ENCODE measurements at regions not wholly inside any gene's neighbourhood (a gene's known extent, or its start where the extent isn't known, plus 50 kb on each side); places are given as distances from the start of the nearest gene placed in this dataset.

- DNase-seq (ENCODE audit: extremely low read depth in 1 of 2, low read depth in 1 of 2) = no peak
Measured at GRCh38 chrX:149992918-149993317, 54.6 kb upstream of the EOLA2 start.

- no peak for DNase-seq (ENCODE audit: extremely low read depth in 1 of 2, low read depth in 1 of 2)
Measured at GRCh38 chrX:149993989-149994388, 55.7 kb upstream of the EOLA2 start.

- no peak for DNase-seq (ENCODE audit: extremely low read depth in 1 of 2, low read depth in 1 of 2)
Measured at GRCh38 chrX:149996515-149996914, 58.2 kb upstream of the EOLA2 start.

- DNase-seq (ENCODE audit: extremely low read depth in 1 of 2, low read depth in 1 of 2) = no peak
Measured at GRCh38 chrX:150005027-150005426, 66.7 kb upstream of the EOLA2 start.

GRCh38 chrX:150007356-150007755, 69.1 kb upstream of the EOLA2 start:
- DNase-seq (ENCODE audit: extremely low read depth in 1 of 2, low read depth in 1 of 2) = no peak

GRCh38 chrX:150012647-150013381, 74.5 kb upstream of the EOLA2 start:
- no peak for DNase-seq (ENCODE audit: extremely low read depth in 1 of 2, low read depth in 1 of 2)

GRCh38 chrX:150014525-150014924, 76.2 kb upstream of the EOLA2 start:
- DNase-seq (ENCODE audit: extremely low read depth in 1 of 2, low read depth in 1 of 2) = no peak

- DNase-seq (ENCODE audit: extremely low read depth in 1 of 2, low read depth in 1 of 2) = no peak
Measured at GRCh38 chrX:150017868-150018267, 79.6 kb upstream of the EOLA2 start.

- no peak for DNase-seq (ENCODE audit: extremely low read depth in 1 of 2, low read depth in 1 of 2)
Measured at GRCh38 chrX:150018931-150019361, 80.7 kb upstream of the EOLA2 start.

GRCh38 chrX:150028692-150029091, 90.4 kb upstream of the EOLA2 start:
- no peak for DNase-seq (ENCODE audit: extremely low read depth in 1 of 2, low read depth in 1 of 2)

- DNase-seq (ENCODE audit: extremely low read depth in 1 of 2, low read depth in 1 of 2) = no peak
Measured at GRCh38 chrX:150032742-150033141, 94.5 kb upstream of the EOLA2 start.

GRCh38 chrX:150034788-150035187, 96.5 kb upstream of the EOLA2 start:
- no peak for DNase-seq (ENCODE audit: extremely low read depth in 1 of 2, low read depth in 1 of 2)

- DNase-seq (ENCODE audit: extremely low read depth in 1 of 2, low read depth in 1 of 2) = no peak
Measured at GRCh38 chrX:150035531-150035930, 97.2 kb upstream of the EOLA2 start.

- no peak for DNase-seq (ENCODE audit: extremely low read depth in 1 of 2, low read depth in 1 of 2)
Measured at GRCh38 chrX:150036181-150036580, 97.9 kb upstream of the EOLA2 start.

GRCh38 chrX:150036641-150037040, 98.3 kb upstream of the EOLA2 start:
- no peak for DNase-seq (ENCODE audit: extremely low read depth in 1 of 2, low read depth in 1 of 2)

- DNase-seq (ENCODE audit: extremely low read depth in 1 of 2, low read depth in 1 of 2) = no peak
Measured at GRCh38 chrX:150037041-150037440, 98.8 kb upstream of the EOLA2 start.

GRCh38 chrX:150038315-150038714, 100.0 kb upstream of the EOLA2 start:
- DNase-seq (ENCODE audit: extremely low read depth in 1 of 2, low read depth in 1 of 2) = no peak

GRCh38 chrX:150038986-150039599, 100.8 kb upstream of the EOLA2 start:
- DNase-seq (ENCODE audit: extremely low read depth in 1 of 2, low read depth in 1 of 2) = no peak

- no peak for DNase-seq (ENCODE audit: extremely low read depth in 1 of 2, low read depth in 1 of 2)
Measured at GRCh38 chrX:150041208-150041607, 102.9 kb upstream of the EOLA2 start.

- DNase-seq (ENCODE audit: extremely low read depth in 1 of 2, low read depth in 1 of 2) = no peak
Measured at GRCh38 chrX:150044556-150044955, 106.3 kb upstream of the EOLA2 start.

GRCh38 chrX:150047818-150048217, 109.5 kb upstream of the EOLA2 start:
- DNase-seq (ENCODE audit: extremely low read depth in 1 of 2, low read depth in 1 of 2) = no peak

- DNase-seq (ENCODE audit: extremely low read depth in 1 of 2, low read depth in 1 of 2) = no peak
Measured at GRCh38 chrX:150049647-150050046, 111.4 kb upstream of the EOLA2 start.

GRCh38 chrX:150050387-150050786, 112.1 kb upstream of the EOLA2 start:
- DNase-seq (ENCODE audit: extremely low read depth in 1 of 2, low read depth in 1 of 2) = no peak
